HCT116 (cell line): ENCODE measurements at regions not wholly inside any gene's neighbourhood (a gene's known extent, or its start where the extent isn't known, plus 50 kb on each side); places are given as distances from the start of the nearest gene placed in this dataset.

Source experiments
- ATAC-seq: fragments of 200-7000 bp; cut with Tn5 transposase; 2 replicates; pipeline ENCODE4 v1.9.1; 2020; ENCODE audit warnings: mild to moderate bottlenecking, moderate library complexity
- BruUV-seq: library from RNA; stranded (reverse); fragments of 400-500 nt; replicated peaks from 2 replicates; lab custom pipeline; 2021; lab: Mats Ljungman, UMichigan
- CTCF ChIA-PET: fragments of 300-600 bp; sonication (Branson Sonifier 250); formaldehyde crosslinking; loops from one replicate; lab custom pipeline; 2021; ENCODE audit warnings: antibody characterized with exemption; lab: Charles Lee
- POLR2A ChIA-PET: fragments of 300-600, 350-600 bp; sonication (Branson Sonifier 250); formaldehyde crosslinking; loops from one replicate; lab custom pipeline; 2021; ENCODE audit warnings: antibody characterized with exemption; lab: Charles Lee
- RAD21 ChIA-PET, 2 experiments: fragments of 300-600 bp; sonication (Branson Sonifier 250); formaldehyde crosslinking; loops; one replicate each; lab custom pipeline; 2023; ENCODE audit warnings: low total read pairs in 2 of 2; ENCODE audit not compliant: uncharacterized antibody in 2 of 2, unreplicated experiment in 2 of 2, low non-redundant PET in 1 of 2; lab: Charles Lee
- DNase-seq: peaks from one replicate; pipeline ENCODE4 v3.0.0-alpha.2; 2010; ENCODE audit warnings: low read depth, low spot score
- H2AFZ ChIP-seq: fragments of 200-600 bp; shearing (Covaris generic), sonication (generic); 2 replicates; pipeline ENCODE4 v1.6.1; 2017; ENCODE audit warnings: low read depth, mixed run types, mixed read lengths, antibody characterized with exemption, low read length; ENCODE audit not compliant: poor library complexity, severe bottlenecking
- H3K27ac ChIP-seq: 2 replicates; pipeline ENCODE4 v1.5.1; 2012; ENCODE audit warnings: low read depth, low read length
- H3K27me3 ChIP-seq: fragments of 200-600 bp; sonication (generic); 2 replicates; pipeline ENCODE4 v1.6.1; 2016; ENCODE audit warnings: mixed run types, low read length, mixed read lengths; ENCODE audit not compliant: insufficient read depth
- H3K36me3 ChIP-seq, 2 experiments: fragments of 200-500 bp in 1 of 2; fragments of 200-600 bp in 1 of 2; sonication (Bioruptor generic) in 1 of 2; sonication (generic) in 1 of 2; 2 replicates each; pipeline versions ENCODE4 v1.5.1 to v1.6.1; 2014 to 2016; ENCODE audit warnings: low read length in 2 of 2, inconsistent platforms in 1 of 2, mixed read lengths in 1 of 2, mixed run types in 1 of 2; ENCODE audit not compliant: insufficient read depth in 2 of 2, control insufficient read depth in 1 of 2
- H3K4me1 ChIP-seq, 2 experiments: fragments of 200-600 bp in 1 of 2; sonication (generic) in 1 of 2; 2 replicates each; pipeline versions ENCODE4 v1.5.1 to v1.6.1; 2012 to 2017; ENCODE audit warnings: low read length in 2 of 2, inconsistent platforms in 1 of 2, mild to moderate bottlenecking in 1 of 2, mixed read lengths in 1 of 2, mixed run types in 1 of 2, moderate library complexity in 1 of 2; ENCODE audit not compliant: insufficient read depth in 2 of 2, control insufficient read depth in 1 of 2
- H3K4me2 ChIP-seq: fragments of 200-600 bp; sonication (generic); 2 replicates; pipeline ENCODE4 v1.6.1; 2017; ENCODE audit warnings: mixed run types, low read length, mixed read lengths
- H3K4me3 ChIP-seq, 2 experiments: fragments of 200-600 bp in 1 of 2; sonication (generic) in 1 of 2; replicated peaks in 1 of 2; 2 replicates each; pipeline ENCODE4 v1.5.1; 2011 to 2016; ENCODE audit warnings: low read length in 2 of 2, control low read depth in 1 of 2, low read depth in 1 of 2, mild to moderate bottlenecking in 1 of 2, mixed read lengths in 1 of 2, mixed run types in 1 of 2
- H3K79me2 ChIP-seq: fragments of 200-600 bp; sonication (generic); 2 replicates; pipeline ENCODE4 v1.6.1; 2017; ENCODE audit warnings: mild to moderate bottlenecking, mixed run types, low read length, moderate library complexity, mixed read lengths; ENCODE audit not compliant: insufficient read depth
- H3K9ac ChIP-seq: fragments of 200-600 bp; sonication (generic); 2 replicates; pipeline ENCODE4 v1.6.1; 2016; ENCODE audit warnings: low read length, mixed read lengths
- H3K9me2 ChIP-seq: fragments of 200-600 bp; sonication (generic), shearing (Covaris generic); 2 replicates; pipeline ENCODE4 v1.6.1; 2017; ENCODE audit warnings: mixed run types, mild to moderate bottlenecking, moderate library complexity; ENCODE audit not compliant: insufficient read depth
- H3K9me3 ChIP-seq, 2 experiments: fragments of 200-500 bp in 1 of 2; fragments of 200-600 bp in 1 of 2; sonication (Bioruptor generic) in 1 of 2; sonication (generic) in 1 of 2; 2 replicates each; pipeline ENCODE4 v1.6.1; 2014 to 2017; ENCODE audit warnings: low read length in 2 of 2, mixed read lengths in 2 of 2, inconsistent platforms in 1 of 2, low read depth in 1 of 2, mild to moderate bottlenecking in 1 of 2, mixed run types in 1 of 2, moderate library complexity in 1 of 2; ENCODE audit not compliant: control insufficient read depth in 1 of 2, insufficient read depth in 1 of 2
- H4K20me1 ChIP-seq: fragments of 200-600 bp; sonication (generic), shearing (Covaris generic); 2 replicates; pipeline ENCODE4 v1.6.1; 2017; ENCODE audit warnings: mixed run types, mild to moderate bottlenecking, moderate library complexity; ENCODE audit not compliant: insufficient read depth
- CEBPB ChIP-seq: IDR thresholded peaks from 2 replicates; pipeline ENCODE4 v1.6.1; 2012; ENCODE audit warnings: low read depth
- EGR1 ChIP-seq: IDR thresholded peaks from 2 replicates; pipeline ENCODE4 v1.6.1; 2012; ENCODE audit warnings: low read depth
- ELF1 ChIP-seq: IDR thresholded peaks from 2 replicates; pipeline ENCODE4 v1.6.1; 2012; ENCODE audit warnings: low read depth, borderline replicate concordance
- POLR2AphosphoS5 ChIP-seq: IDR thresholded peaks from 2 replicates; pipeline ENCODE4 v1.6.1; 2011; ENCODE audit warnings: mild to moderate bottlenecking, low read depth, low read length, moderate library complexity
- RAD21 ChIP-seq: IDR thresholded peaks from 2 replicates; pipeline ENCODE4 v1.6.1; 2012; ENCODE audit warnings: low read depth, mild to moderate bottlenecking
- SP1 ChIP-seq: IDR thresholded peaks from 2 replicates; pipeline ENCODE4 v1.6.1; 2012; ENCODE audit warnings: low read depth
- YY1 ChIP-seq: IDR thresholded peaks from 2 replicates; pipeline ENCODE4 v1.6.1; 2011; ENCODE audit warnings: low read length, low read depth, moderate library complexity, mild to moderate bottlenecking; ENCODE audit not compliant: insufficient replicate concordance; ENCODE audit errors: extremely low read depth
- ZNF274 ChIP-seq: fragments of 200-500 bp; sonication (Bioruptor generic); IDR thresholded peaks from 2 replicates; pipeline ENCODE4 v1.6.1; 2014; ENCODE audit warnings: mild to moderate bottlenecking, low read depth, low read length, inconsistent platforms
- intact Hi-C: fragments of 100-400 bp; cut with micrococcal nuclease; formaldehyde crosslinking; loops from 2 replicates; pipeline ENCODE4 v1.10.0; 2022
- TF ChIP-seq, protein P1 (sequence below): IDR thresholded peaks from 2 replicates; pipeline ENCODE4 v1.6.1; 2011; ENCODE audit warnings: mild to moderate bottlenecking, low read length, moderate library complexity; ENCODE audit not compliant: insufficient replicate concordance; ENCODE audit errors: extremely low read depth
- TF ChIP-seq, protein P2 (sequence below): IDR thresholded peaks from 2 replicates; pipeline ENCODE4 v1.6.1; 2012

- no peak overlapping the region for H3K27ac ChIP-seq
- TF ChIP-seq CEBPB (no peak), ZNF274 (no peak), SP1 (no peak), YY1 (no peak), POLR2AphosphoS5 (no peak), ELF1 (no peak), EGR1 (no peak), RAD21 (no peak)
- TF ChIP-seq, protein P1, sequence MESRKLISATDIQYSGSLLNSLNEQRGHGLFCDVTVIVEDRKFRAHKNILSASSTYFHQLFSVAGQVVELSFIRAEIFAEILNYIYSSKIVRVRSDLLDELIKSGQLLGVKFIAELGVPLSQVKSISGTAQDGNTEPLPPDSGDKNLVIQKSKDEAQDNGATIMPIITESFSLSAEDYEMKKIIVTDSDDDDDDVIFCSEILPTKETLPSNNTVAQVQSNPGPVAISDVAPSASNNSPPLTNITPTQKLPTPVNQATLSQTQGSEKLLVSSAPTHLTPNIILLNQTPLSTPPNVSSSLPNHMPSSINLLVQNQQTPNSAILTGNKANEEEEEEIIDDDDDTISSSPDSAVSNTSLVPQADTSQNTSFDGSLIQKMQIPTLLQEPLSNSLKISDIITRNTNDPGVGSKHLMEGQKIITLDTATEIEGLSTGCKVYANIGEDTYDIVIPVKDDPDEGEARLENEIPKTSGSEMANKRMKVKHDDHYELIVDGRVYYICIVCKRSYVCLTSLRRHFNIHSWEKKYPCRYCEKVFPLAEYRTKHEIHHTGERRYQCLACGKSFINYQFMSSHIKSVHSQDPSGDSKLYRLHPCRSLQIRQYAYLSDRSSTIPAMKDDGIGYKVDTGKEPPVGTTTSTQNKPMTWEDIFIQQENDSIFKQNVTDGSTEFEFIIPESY = no peak
- TF ChIP-seq, protein P2, sequence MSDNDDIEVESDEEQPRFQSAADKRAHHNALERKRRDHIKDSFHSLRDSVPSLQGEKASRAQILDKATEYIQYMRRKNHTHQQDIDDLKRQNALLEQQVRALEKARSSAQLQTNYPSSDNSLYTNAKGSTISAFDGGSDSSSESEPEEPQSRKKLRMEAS = no peak
- TF ChIP-seq, all 23 proteins: peak for 0
- no peaks in the 10 kb centered on the region for H3K9me3 ChIP-seq
- H3K27me3 ChIP-seq = no peaks in the 10 kb centered on the region
- no peak overlapping the region for H3K9ac ChIP-seq
- DNase-seq (no peak), ATAC-seq (no peak)
- BruUV-seq = no TSS peak
- intact Hi-C loops = no loop called here
- H3K4me3 ChIP-seq = no peak overlapping the region
- ChIA-PET RAD21 (no interaction called here), CTCF (no interaction called here), POLR2A (no interaction called here)
- no peaks in the 10 kb centered on the region for H4K20me1 ChIP-seq
- H3K4me1 ChIP-seq = no peaks in the 10 kb centered on the region
- no peaks in the 10 kb centered on the region for H3K79me2 ChIP-seq
- no peaks in the 10 kb centered on the region for H3K9me2 ChIP-seq
- H2AFZ ChIP-seq = no peak overlapping the region
- H3K4me2 ChIP-seq = no peak overlapping the region
- H3K36me3 ChIP-seq = no peaks in the 10 kb centered on the region
Observed at GRCh38 chr13:40075281-40075680, 419.8 kb downstream of the COG6 start.
